GM18517 (cell line): ENCODE measurements at regions not wholly inside any gene's neighbourhood (a gene's known extent, or its start where the extent isn't known, plus 50 kb on each side); places are given as distances from the start of the nearest gene placed in this dataset.

Experiments used
- ATAC-seq: cut with Tn5 transposase; IDR thresholded peaks from one replicate; pipeline ENCODE4 v1.9.1; 2021; ENCODE audit warnings: mild to moderate bottlenecking, moderate library complexity; ENCODE audit not compliant: unreplicated experiment

GRCh38 chr6:132934496-132934895 lies 120.1 kb downstream of the RPS12 start:
- no peak for ATAC-seq

DNA sequence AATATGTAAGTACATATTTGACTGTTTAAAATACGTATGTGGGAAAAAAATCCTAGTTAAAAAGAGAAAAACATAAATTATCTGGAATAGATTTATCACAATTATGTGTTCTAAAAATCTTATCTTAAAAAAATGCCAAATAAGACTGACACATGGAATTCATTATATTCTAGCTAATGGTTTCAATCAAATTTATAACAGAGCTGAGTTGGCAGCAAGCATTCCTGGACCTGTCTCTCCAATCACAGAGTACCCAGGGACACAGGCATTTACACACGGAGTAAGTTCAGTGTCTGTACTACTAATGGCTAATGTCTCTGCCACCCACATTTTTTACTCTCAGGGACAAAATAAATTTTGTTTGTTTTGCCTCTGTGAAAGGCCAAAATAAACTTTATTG lies 122.3 kb downstream of the RPS12 start:
- no peak for ATAC-seq

- ATAC-seq = no peak
Observed at GRCh38 chr6:132937466-132937906, 123.1 kb downstream of the RPS12 start.

- ATAC-seq = no peak
Observed at GRCh38 chr6:132948889-132949288, 134.5 kb downstream of the RPS12 start.

GRCh38 chr6:132950566-132950965 lies 136.2 kb downstream of the RPS12 start:
- no peak for ATAC-seq

DNA sequence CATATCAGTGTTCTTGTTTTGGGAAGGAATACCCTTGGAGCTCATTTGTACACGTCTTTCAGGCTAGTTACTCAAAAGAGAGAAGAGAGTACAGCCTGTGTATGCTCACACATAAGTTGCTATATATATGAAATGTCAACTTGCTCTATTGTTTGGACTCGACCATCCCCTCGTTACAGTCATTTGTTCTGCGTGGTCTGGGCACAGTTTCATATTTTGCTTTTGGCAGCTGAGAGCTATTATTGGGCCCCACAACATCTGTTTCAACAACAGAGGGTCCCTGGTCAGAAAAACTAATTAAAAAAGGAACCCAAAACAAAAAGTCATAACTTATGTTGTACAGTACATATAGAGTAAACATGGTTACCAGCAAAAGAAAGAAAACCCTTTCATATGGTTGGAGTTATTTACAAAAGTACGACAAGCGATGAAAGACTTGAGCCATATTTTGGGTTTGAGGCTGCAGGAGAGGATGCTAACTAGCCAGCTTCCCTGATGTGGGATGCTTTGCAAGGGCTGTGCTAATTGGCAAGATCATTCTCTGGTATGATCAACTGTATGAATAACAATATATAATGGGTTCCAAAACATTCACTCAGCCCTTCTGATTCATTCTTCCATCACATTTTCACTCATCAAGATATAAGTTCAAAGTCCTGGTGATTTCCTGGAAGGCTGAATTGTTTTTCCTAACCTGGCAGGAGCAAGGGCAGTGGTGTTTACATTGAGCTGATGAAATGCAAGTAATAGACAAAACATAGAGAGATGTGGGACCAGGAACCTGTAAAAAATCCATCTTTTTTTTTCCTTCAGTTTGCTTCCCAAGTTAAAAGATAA lies 137.9 kb downstream of the RPS12 start:
- no peak for ATAC-seq

- no peak for ATAC-seq
Observed at GRCh38 chr6:132952986-132953385, 138.6 kb downstream of the RPS12 start.

- ATAC-seq = no peak
Observed at GRCh38 chr6:132954222-132954621, 139.9 kb downstream of the RPS12 start.

GRCh38 chr6:132954936-132955335 lies 140.6 kb downstream of the RPS12 start:
- ATAC-seq = no peak

- no peak for ATAC-seq
Observed at GRCh38 chr6:132959639-132960326, 145.4 kb downstream of the RPS12 start.

GRCh38 chr6:132960720-132961119 lies 146.4 kb downstream of the RPS12 start:
- ATAC-seq = no peak

- no peak for ATAC-seq
Observed at GRCh38 chr6:132961122-132961521, 146.8 kb downstream of the RPS12 start.

DNA sequence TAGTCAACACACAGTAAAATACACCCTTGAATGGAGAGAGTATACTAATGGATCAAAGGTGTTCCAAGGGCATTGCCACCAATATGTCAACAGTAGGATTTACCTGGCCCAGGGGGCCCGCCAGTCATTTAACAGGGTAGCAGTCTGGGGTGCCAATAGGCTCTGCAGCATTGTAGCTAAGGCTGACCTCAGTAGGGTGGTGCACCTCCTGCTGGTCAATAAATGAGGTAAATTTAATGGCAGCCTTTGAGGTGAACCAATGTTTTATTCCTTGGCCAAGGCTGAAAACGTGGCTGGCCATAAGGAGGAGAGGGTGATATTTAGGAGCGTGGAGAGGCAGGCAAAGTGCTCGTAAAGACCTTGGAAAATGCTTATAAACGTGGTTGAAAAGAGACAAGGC lies 147.2 kb downstream of the RPS12 start:
- ATAC-seq = no peak

- peak; percentile 76 for ATAC-seq
Observed at GRCh38 chr6:132962936-132963868, 148.8 kb downstream of the RPS12 start.

- ATAC-seq = no peak
Observed at GRCh38 chr6:132964101-132964867, 149.9 kb downstream of the RPS12 start.

- no peak for ATAC-seq
Observed at GRCh38 chr6:132964868-132965382, 150.6 kb downstream of the RPS12 start.

DNA sequence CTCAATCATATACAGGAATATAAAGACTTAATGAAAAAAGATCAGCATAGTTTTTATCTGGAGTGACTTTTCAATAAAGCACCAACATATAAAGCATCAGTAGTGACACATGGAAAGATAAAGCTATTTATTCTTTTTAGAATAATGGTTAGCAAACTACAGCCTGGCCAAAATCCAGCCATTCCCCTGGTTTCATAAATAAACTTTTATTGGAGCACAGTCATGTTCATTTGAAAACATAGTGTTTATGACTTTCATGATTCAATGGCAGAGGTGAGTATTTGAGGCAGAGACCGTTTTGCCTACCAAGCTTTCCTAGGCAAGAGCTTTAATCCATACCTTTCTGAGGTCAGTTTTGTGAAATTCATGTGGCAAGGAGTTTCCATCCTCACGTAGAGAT lies 153.5 kb downstream of the RPS12 start:
- ATAC-seq = no peak

DNA sequence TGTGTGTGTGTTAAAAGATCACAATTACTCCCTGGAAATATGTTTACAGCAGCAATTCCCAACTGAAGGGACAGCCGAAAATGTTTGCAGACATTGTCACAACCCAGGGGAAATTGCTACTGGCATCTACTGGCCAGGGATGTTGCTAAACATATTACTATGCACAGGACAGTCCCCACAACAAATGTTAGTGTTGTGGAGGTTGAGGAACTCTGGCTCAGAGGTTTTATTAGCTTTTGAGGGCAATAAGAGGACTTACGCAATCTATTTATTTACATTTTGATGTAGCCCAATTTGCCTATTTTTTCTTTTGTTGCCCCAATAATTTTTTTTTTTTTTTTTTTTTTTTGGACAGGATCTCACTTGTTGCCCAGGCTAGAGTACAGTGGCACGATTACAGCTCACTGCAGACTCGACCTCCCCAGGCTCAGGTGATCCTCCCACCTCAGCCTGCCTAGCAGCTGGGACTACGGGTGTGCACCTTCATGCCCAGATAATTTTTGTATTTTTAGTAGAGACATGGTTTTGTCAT lies 154.1 kb downstream of the RPS12 start:
- ATAC-seq = no peak

GRCh38 chr6:132969196-132969595 lies 154.8 kb downstream of the RPS12 start:
- ATAC-seq = no peak

DNA sequence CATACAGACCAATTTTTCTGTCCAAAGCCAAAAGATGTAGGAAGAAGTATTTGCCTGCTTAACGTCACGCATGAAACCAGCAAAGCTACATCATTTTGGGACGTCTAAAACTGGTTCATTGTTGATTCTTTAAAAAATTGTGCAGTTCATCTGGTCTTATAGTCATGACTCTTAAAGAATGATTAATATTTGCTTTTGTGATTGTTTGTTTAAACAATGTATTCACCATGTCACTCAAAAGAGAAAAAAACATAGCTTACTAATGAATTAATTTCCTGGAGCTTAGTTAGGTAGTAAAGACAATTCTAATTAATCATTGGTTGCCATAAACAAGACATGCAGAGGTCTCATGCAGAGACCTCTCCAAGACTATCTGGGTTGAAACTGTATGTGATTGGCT lies 157.3 kb downstream of the RPS12 start:
- ATAC-seq = no peak
